ENCODE measurements at regions not wholly inside any gene's neighbourhood (a gene's known extent, or its start where the extent isn't known, plus 50 kb on each side); places are given as distances from the start of the nearest gene placed in this dataset.

GRCh38 chr7:51764976-51765375 lies 448.4 kb upstream of the COBL start:
- H3K9me3 ChIP-seq (ENCODE audit: control insufficient read depth, low read depth, low read length), result no peaks in the 10 kb centered on the region
- no peak overlapping the region for H3K27ac ChIP-seq (ENCODE audit: low read length)
- no peak overlapping the region for H3K9ac ChIP-seq (ENCODE audit: low read length)
- no peaks in the 10 kb centered on the region for H3K36me3 ChIP-seq (ENCODE audit: control insufficient read depth, low read depth, low read length)
- H3K27me3 ChIP-seq (ENCODE audit: control insufficient read depth, insufficient read depth, low read length), result no peaks in the 10 kb centered on the region
- no peaks in the 10 kb centered on the region for H3K4me1 ChIP-seq (ENCODE audit: control insufficient read depth, low read depth, low read length)
- no peak overlapping the region for H3K4me3 ChIP-seq (ENCODE audit: low read length)

GRCh38 chr7:51759985-51760384 lies 443.4 kb upstream of the COBL start:
- Histone ChIP-seq H3K9me3 (ENCODE audit: control insufficient read depth, low read depth, low read length) (no peaks in the 10 kb centered on the region), H3K36me3 (ENCODE audit: control insufficient read depth, low read depth, low read length) (no peaks in the 10 kb centered on the region), H3K27me3 (ENCODE audit: control insufficient read depth, insufficient read depth, low read length) (no peaks in the 10 kb centered on the region), H3K27ac (ENCODE audit: low read length) (no peak overlapping the region), H3K4me3 (ENCODE audit: low read length) (no peak overlapping the region), H3K4me1 (ENCODE audit: control insufficient read depth, low read depth, low read length) (no peaks in the 10 kb centered on the region), H3K9ac (ENCODE audit: low read length) (no peak overlapping the region)

GRCh38 chr7:51757960-51758359 lies 441.4 kb upstream of the COBL start:
- Histone ChIP-seq H3K9ac (ENCODE audit: low read length) (no peak overlapping the region), H3K36me3 (ENCODE audit: control insufficient read depth, low read depth, low read length) (no peaks in the 10 kb centered on the region)

GRCh38 chr7:51732951-51733350 lies 416.3 kb upstream of the COBL start:
- peaks cover 33% of the 10 kb centered on the region for H3K4me1 ChIP-seq (ENCODE audit: control insufficient read depth, low read depth, low read length)
- H3K27me3 ChIP-seq (ENCODE audit: control insufficient read depth, insufficient read depth, low read length), result peaks cover 54% of the 10 kb centered on the region
- no peak overlapping the region for H3K27ac ChIP-seq (ENCODE audit: low read length)
- no peak overlapping the region for H3K9ac ChIP-seq (ENCODE audit: low read length)
- no peak overlapping the region for H3K4me3 ChIP-seq (ENCODE audit: low read length)
- H3K36me3 ChIP-seq (ENCODE audit: control insufficient read depth, low read depth, low read length), result no peaks in the 10 kb centered on the region
- peaks cover 5% of the 10 kb centered on the region for H3K9me3 ChIP-seq (ENCODE audit: control insufficient read depth, low read depth, low read length)

More at GRCh38 chr7:51757960-51758359, 441.4 kb upstream of the COBL start:
- Histone ChIP-seq H3K4me1 (ENCODE audit: control insufficient read depth, low read depth, low read length) (no peaks in the 10 kb centered on the region), H3K9me3 (ENCODE audit: control insufficient read depth, low read depth, low read length) (no peaks in the 10 kb centered on the region), H3K4me3 (ENCODE audit: low read length) (no peak overlapping the region), H3K27me3 (ENCODE audit: control insufficient read depth, insufficient read depth, low read length) (no peaks in the 10 kb centered on the region), H3K27ac (ENCODE audit: low read length) (no peak overlapping the region)

- peaks cover 33% of the 10 kb centered on the region for H3K4me1 ChIP-seq (ENCODE audit: control insufficient read depth, low read depth, low read length)
- H3K27me3 ChIP-seq (ENCODE audit: control insufficient read depth, insufficient read depth, low read length), result peaks cover 54% of the 10 kb centered on the region
- H3K27ac ChIP-seq (ENCODE audit: low read length), result no peak overlapping the region
- H3K36me3 ChIP-seq (ENCODE audit: control insufficient read depth, low read depth, low read length), result no peaks in the 10 kb centered on the region
- peaks cover 5% of the 10 kb centered on the region for H3K9me3 ChIP-seq (ENCODE audit: control insufficient read depth, low read depth, low read length)
- H3K9ac ChIP-seq (ENCODE audit: low read length), result no peak overlapping the region
- no peak overlapping the region for H3K4me3 ChIP-seq (ENCODE audit: low read length)
These were observed 415.5 kb upstream of the COBL start for GRCh38 chr7:51732116-51732515.

- Histone ChIP-seq H3K4me1 (ENCODE audit: control insufficient read depth, low read depth, low read length) (peaks cover 33% of the 10 kb centered on the region), H3K27ac (ENCODE audit: low read length) (no peak overlapping the region), H3K36me3 (ENCODE audit: control insufficient read depth, low read depth, low read length) (no peaks in the 10 kb centered on the region), H3K4me3 (ENCODE audit: low read length) (no peak overlapping the region), H3K27me3 (ENCODE audit: control insufficient read depth, insufficient read depth, low read length) (peaks cover 54% of the 10 kb centered on the region), H3K9me3 (ENCODE audit: control insufficient read depth, low read depth, low read length) (peaks cover 5% of the 10 kb centered on the region), H3K9ac (ENCODE audit: low read length) (no peak overlapping the region)
These were observed 414.5 kb upstream of the COBL start for GRCh38 chr7:51731075-51731474.

GRCh38 chr7:51727441-51727840 lies 410.8 kb upstream of the COBL start:
- peaks cover 40% of the 10 kb centered on the region for H3K27me3 ChIP-seq (ENCODE audit: control insufficient read depth, insufficient read depth, low read length)
- H3K9me3 ChIP-seq (ENCODE audit: control insufficient read depth, low read depth, low read length), result no peaks in the 10 kb centered on the region
- no peak overlapping the region for H3K27ac ChIP-seq (ENCODE audit: low read length)
- no peaks in the 10 kb centered on the region for H3K36me3 ChIP-seq (ENCODE audit: control insufficient read depth, low read depth, low read length)
- no peak overlapping the region for H3K4me3 ChIP-seq (ENCODE audit: low read length)
- H3K4me1 ChIP-seq (ENCODE audit: control insufficient read depth, low read depth, low read length), result peaks cover 27% of the 10 kb centered on the region
- H3K9ac ChIP-seq (ENCODE audit: low read length), result no peak overlapping the region

- Histone ChIP-seq H3K9me3 (ENCODE audit: control insufficient read depth, low read depth, low read length) (no peaks in the 10 kb centered on the region), H3K27ac (ENCODE audit: low read length) (no peak overlapping the region), H3K27me3 (ENCODE audit: control insufficient read depth, insufficient read depth, low read length) (no peaks in the 10 kb centered on the region), H3K9ac (ENCODE audit: low read length) (no peak overlapping the region), H3K4me3 (ENCODE audit: low read length) (no peak overlapping the region), H3K4me1 (ENCODE audit: control insufficient read depth, low read depth, low read length) (no peaks in the 10 kb centered on the region), H3K36me3 (ENCODE audit: control insufficient read depth, low read depth, low read length) (no peaks in the 10 kb centered on the region)
These were observed 390.2 kb upstream of the COBL start for GRCh38 chr7:51706851-51707250.

- H3K9ac ChIP-seq (ENCODE audit: low read length), result no peak overlapping the region
- H3K27ac ChIP-seq (ENCODE audit: low read length), result no peak overlapping the region
These were observed 389.1 kb upstream of the COBL start for GRCh38 chr7:51705701-51706100.

GRCh38 chr7:51702673-51703072 lies 386.1 kb upstream of the COBL start:
- H3K27me3 ChIP-seq (ENCODE audit: control insufficient read depth, insufficient read depth, low read length), result no peaks in the 10 kb centered on the region
- no peaks in the 10 kb centered on the region for H3K36me3 ChIP-seq (ENCODE audit: control insufficient read depth, low read depth, low read length)

More at GRCh38 chr7:51705701-51706100, 389.1 kb upstream of the COBL start:
- no peaks in the 10 kb centered on the region for H3K27me3 ChIP-seq (ENCODE audit: control insufficient read depth, insufficient read depth, low read length)
- H3K4me3 ChIP-seq (ENCODE audit: low read length), result no peak overlapping the region
- no peaks in the 10 kb centered on the region for H3K4me1 ChIP-seq (ENCODE audit: control insufficient read depth, low read depth, low read length)
- H3K36me3 ChIP-seq (ENCODE audit: control insufficient read depth, low read depth, low read length), result no peaks in the 10 kb centered on the region
- H3K9me3 ChIP-seq (ENCODE audit: control insufficient read depth, low read depth, low read length), result no peaks in the 10 kb centered on the region

GRCh38 chr7:51701935-51702334 lies 385.3 kb upstream of the COBL start:
- H3K4me3 ChIP-seq (ENCODE audit: low read length), result no peak overlapping the region
- H3K27ac ChIP-seq (ENCODE audit: low read length), result no peak overlapping the region

More at GRCh38 chr7:51702673-51703072, 386.1 kb upstream of the COBL start:
- no peaks in the 10 kb centered on the region for H3K4me1 ChIP-seq (ENCODE audit: control insufficient read depth, low read depth, low read length)
- no peak overlapping the region for H3K27ac ChIP-seq (ENCODE audit: low read length)
- H3K9me3 ChIP-seq (ENCODE audit: control insufficient read depth, low read depth, low read length), result no peaks in the 10 kb centered on the region
- H3K9ac ChIP-seq (ENCODE audit: low read length), result no peak overlapping the region
- no peak overlapping the region for H3K4me3 ChIP-seq (ENCODE audit: low read length)

GRCh38 chr7:51700593-51701215 lies 384.1 kb upstream of the COBL start:
- Histone ChIP-seq H3K4me3 (ENCODE audit: low read length) (no peak overlapping the region), H3K36me3 (ENCODE audit: control insufficient read depth, low read depth, low read length) (no peaks in the 10 kb centered on the region), H3K27ac (ENCODE audit: low read length) (no peak overlapping the region), H3K9me3 (ENCODE audit: control insufficient read depth, low read depth, low read length) (no peaks in the 10 kb centered on the region), H3K9ac (ENCODE audit: low read length) (no peak overlapping the region), H3K4me1 (ENCODE audit: control insufficient read depth, low read depth, low read length) (no peaks in the 10 kb centered on the region), H3K27me3 (ENCODE audit: control insufficient read depth, insufficient read depth, low read length) (no peaks in the 10 kb centered on the region)

More at GRCh38 chr7:51701935-51702334, 385.3 kb upstream of the COBL start:
- H3K36me3 ChIP-seq (ENCODE audit: control insufficient read depth, low read depth, low read length), result no peaks in the 10 kb centered on the region
- H3K4me1 ChIP-seq (ENCODE audit: control insufficient read depth, low read depth, low read length), result no peaks in the 10 kb centered on the region
- H3K9ac ChIP-seq (ENCODE audit: low read length), result no peak overlapping the region
- no peaks in the 10 kb centered on the region for H3K27me3 ChIP-seq (ENCODE audit: control insufficient read depth, insufficient read depth, low read length)
- H3K9me3 ChIP-seq (ENCODE audit: control insufficient read depth, low read depth, low read length), result no peaks in the 10 kb centered on the region

All from iPS-18a (cell line).